Tibial artery (tissue), 4 donors: ENCODE measurements at regions not wholly inside any gene's neighbourhood (a gene's known extent, or its start where the extent isn't known, plus 50 kb on each side); places are given as distances from the start of the nearest gene placed in this dataset.

Experiments
- DNase-seq, 2 donors: peaks; one replicate each; pipeline ENCODE4 v3.0.0-alpha.2; 2019
- H3K27ac ChIP-seq, 2 donors: fragments of 200-600 bp; sonication (generic) in 1 of 2; 1 replicate in 1 of 2; 2 replicates in 1 of 2; pipeline ENCODE4 v1.5.1; 2018 to 2019; ENCODE audit warnings: mild to moderate bottlenecking in 1 of 2
- H3K27me3 ChIP-seq, 2 donors: fragments of 200-600 bp; sonication (generic) in 1 of 2; one replicate each; pipeline versions ENCODE4 v1.5.1 to v1.6.0; 2016 to 2019
- H3K36me3 ChIP-seq, 3 donors: fragments of 200-600 bp; sonication (generic) in 2 of 3; one replicate each; pipeline ENCODE4 v1.5.1; 2016 to 2019; ENCODE audit warnings: mild to moderate bottlenecking in 2 of 3
- H3K4me1 ChIP-seq, 4 donors: fragments of 200-600 bp; sonication (generic) in 2 of 4; 1 replicate in 3 of 4; 2 replicates in 1 of 4; pipeline ENCODE4 v1.5.1; 2016 to 2019
- H3K4me3 ChIP-seq, 2 donors: fragments of 200-600 bp; sonication (generic) in 1 of 2; 1 replicate in 1 of 2; 2 replicates in 1 of 2; pipeline ENCODE4 v1.5.1; 2018 to 2019; ENCODE audit warnings: mild to moderate bottlenecking in 2 of 2
- H3K9me3 ChIP-seq, 3 donors: fragments of 200-600 bp; sonication (generic) in 1 of 3; one replicate each; pipeline ENCODE4 v1.5.1; 2016 to 2019
- CTCF ChIP-seq, 2 experiments: fragments of 200-600 bp in 1 of 2; fragments of 450-650 bp in 1 of 2; IDR thresholded peaks; one replicate each; pipeline ENCODE4 v1.5.1; 2017 to 2019; ENCODE audit warnings: antibody characterized with exemption in 2 of 2, mild to moderate bottlenecking in 1 of 2, moderate library complexity in 1 of 2
- intact Hi-C: fragments of 100-400 bp; cut with DNase I; formaldehyde crosslinking; loops from one replicate; pipeline ENCODE4 v1.15.0; 2023; ENCODE audit warnings: low total_unique reads

- intact Hi-C loops, result no loop called here
- Histone ChIP-seq H3K27me3 (no peaks in the 10 kb centered on the region), H3K4me1 (no peaks in the 10 kb centered on the region), H3K36me3 (no peaks in the 10 kb centered on the region), H3K4me3 (no peak overlapping the region), H3K27ac (no peak overlapping the region), H3K9me3 (no peaks in the 10 kb centered on the region)
- no peak for TF ChIP-seq CTCF (IDR thresholded peaks at IDR 0.05)
- no peak for DNase-seq
These were observed 394.4 kb upstream of the RORB start for GRCh38 chr9:74102702-74103101.

GRCh38 chr9:74107692-74108091 is 389.4 kb upstream of the RORB start:
- Histone ChIP-seq H3K9me3 (no peaks in the 10 kb centered on the region), H3K27ac (no peak overlapping the region), H3K27me3 (no peaks in the 10 kb centered on the region), H3K36me3 (no peaks in the 10 kb centered on the region), H3K4me3 (no peak overlapping the region), H3K4me1 (no peaks in the 10 kb centered on the region)
- no peak for DNase-seq
- TF ChIP-seq CTCF (IDR thresholded peaks at IDR 0.05), result no peak
- intact Hi-C loops, result no loop called here

- Histone ChIP-seq H3K27me3 (no peaks in the 10 kb centered on the region), H3K4me1 (no peaks in the 10 kb centered on the region), H3K36me3 (no peaks in the 10 kb centered on the region), H3K27ac (no peak overlapping the region), H3K9me3 (no peaks in the 10 kb centered on the region), H3K4me3 (no peak overlapping the region)
- TF ChIP-seq CTCF (IDR thresholded peaks at IDR 0.05), result no peak
- DNase-seq, result no peak
- intact Hi-C loops, result no loop called here
These were observed 381.2 kb upstream of the RORB start for GRCh38 chr9:74115976-74116375.

- no peak for DNase-seq
- no peak for TF ChIP-seq CTCF (IDR thresholded peaks at IDR 0.05)
- Histone ChIP-seq H3K36me3 (no peaks in the 10 kb centered on the region), H3K9me3 (no peaks in the 10 kb centered on the region), H3K4me3 (no peak overlapping the region), H3K27ac (no peak overlapping the region), H3K27me3 (no peaks in the 10 kb centered on the region), H3K4me1 (no peaks in the 10 kb centered on the region)
- intact Hi-C loops, result no loop called here
These were observed 380.0 kb upstream of the RORB start for GRCh38 chr9:74117151-74117550.

- no peak for TF ChIP-seq CTCF (IDR thresholded peaks at IDR 0.05)
- no peaks in the 10 kb centered on the region for H3K27me3 ChIP-seq
- no peaks in the 10 kb centered on the region for H3K4me1 ChIP-seq
- no peak overlapping the region for H3K27ac ChIP-seq
- no peak for DNase-seq
- intact Hi-C loops, result no loop called here
- no peaks in the 10 kb centered on the region for H3K36me3 ChIP-seq
- H3K9me3 ChIP-seq, result no peaks in the 10 kb centered on the region
- no peak overlapping the region for H3K4me3 ChIP-seq
These were observed 379.4 kb upstream of the RORB start for GRCh38 chr9:74117731-74118130.

- no peaks in the 10 kb centered on the region for H3K36me3 ChIP-seq
- intact Hi-C loops, result no loop called here
- DNase-seq, result no peak
These were observed 377.1 kb upstream of the RORB start for GRCh38 chr9:74120061-74120460.

More at GRCh38 chr9:74120061-74120460, 377.1 kb upstream of the RORB start:
- Histone ChIP-seq H3K4me1 (no peaks in the 10 kb centered on the region), H3K27me3 (no peaks in the 10 kb centered on the region), H3K27ac (no peak overlapping the region), H3K4me3 (no peak overlapping the region), H3K9me3 (no peaks in the 10 kb centered on the region)
- TF ChIP-seq CTCF (IDR thresholded peaks at IDR 0.05), result no peak
